Stimulated activated CD4-positive, alpha-beta T cell treated with anti-CD3 and anti-CD28 coated beads, Interleukin-4, amount 100 ng/mL, for 48 hours (primary cell): ENCODE measurements at regions not wholly inside any gene's neighbourhood (a gene's known extent, or its start where the extent isn't known, plus 50 kb on each side); places are given as distances from the start of the nearest gene placed in this dataset.
"Not testable (repeated sequence)": the region's sequence is repeated elsewhere in the genome, so short reads cannot be mapped to it uniquely, and the experiment has no call there.

ENCODE experiments used
- DNase-seq, 2 donors: peaks; one replicate each; pipeline ENCODE4 v3.0.0-alpha.2; 2020; ENCODE audit warnings: low read depth in 2 of 2

GRCh38 chrY:14351590-14351989, 172.7 kb upstream of the NLGN4Y start:
- DNase-seq: no peak

GRCh38 chrY:14356154-14356553, 168.2 kb upstream of the NLGN4Y start:
- no peak for DNase-seq

- DNase-seq: no peak
Measured at GRCh38 chrY:14360748-14361500, 163.4 kb upstream of the NLGN4Y start.

GRCh38 chrY:14373608-14374007, 150.7 kb upstream of the NLGN4Y start:
- no peak for DNase-seq

- no peak for DNase-seq
Measured at GRCh38 chrY:14378217-14378616, 146.1 kb upstream of the NLGN4Y start.

GRCh38 chrY:14410549-14411030, 113.7 kb upstream of the NLGN4Y start:
- not testable (repeated sequence) for DNase-seq

GRCh38 chrY:14411334-14411733, 113.0 kb upstream of the NLGN4Y start:
- DNase-seq: no peak

- DNase-seq: no peak
Measured at GRCh38 chrY:14436546-14436945, 87.8 kb upstream of the NLGN4Y start.

- no peak for DNase-seq
Measured at GRCh38 chrY:14437626-14438025, 86.7 kb upstream of the NLGN4Y start.

GRCh38 chrY:14438395-14438794, 85.9 kb upstream of the NLGN4Y start:
- DNase-seq: no peak

GRCh38 chrY:14444550-14444949, 79.8 kb upstream of the NLGN4Y start:
- no peak for DNase-seq

- no peak for DNase-seq
Measured at GRCh38 chrY:14468151-14468683, 56.1 kb upstream of the NLGN4Y start.

- DNase-seq: no peak
Measured at GRCh38 chrY:14472421-14472820, 51.9 kb upstream of the NLGN4Y start.

GRCh38 chrY:14473320-14473719, 51.0 kb upstream of the NLGN4Y start:
- no peak for DNase-seq
